IMR-90 (cell line): ENCODE measurements at regions not wholly inside any gene's neighbourhood (a gene's known extent, or its start where the extent isn't known, plus 50 kb on each side); places are given as distances from the start of the nearest gene placed in this dataset.
A peak's percentile ranks its signal among the peaks of the same experiment; 100 is the strongest.

Source experiments
- ATAC-seq: fragments of 200-7000 bp; cut with Tn5 transposase; 2 replicates; pipeline ENCODE4 v1.9.1; 2020; ENCODE audit warnings: low read depth, mild to moderate bottlenecking, moderate library complexity
- BruUV-seq: library from RNA; stranded (reverse); fragments of 400-500 nt; replicated peaks from 2 replicates; lab custom pipeline; 2021; lab: Mats Ljungman, UMichigan
- CTCF ChIA-PET: fragments of 300-600 bp; formaldehyde crosslinking; extraction: SDS; loops from one replicate; lab custom pipeline; 2021; ENCODE audit warnings: antibody characterized with exemption; lab: Yijun Ruan, JAX
- POLR2A ChIA-PET: fragments of 300-600 bp; sonication (Branson Sonifier 250); formaldehyde crosslinking; loops from one replicate; lab custom pipeline; 2022; ENCODE audit warnings: antibody characterized with exemption; ENCODE audit not compliant: unreplicated experiment; lab: Charles Lee
- DNase-seq: peaks from one replicate; pipeline ENCODE4 v3.0.0; 2013
- H2AFZ ChIP-seq: replicated peaks from 2 replicates; pipeline ENCODE3; 2013; ENCODE audit warnings: low read length, mild to moderate bottlenecking; ENCODE audit not compliant: poor library complexity
- H2AK5ac ChIP-seq: 2 replicates; pipeline ENCODE4 v1.6.1; 2013; ENCODE audit warnings: low read depth, low read length, inconsistent platforms
- H2AK9ac ChIP-seq: replicated peaks from 2 replicates; pipeline ENCODE3; 2013; ENCODE audit warnings: mild to moderate bottlenecking, low read depth, low read length, moderate library complexity; ENCODE audit not compliant: poor library complexity
- H2BK120ac ChIP-seq: 2 replicates; pipeline ENCODE4 v1.6.1; 2013; ENCODE audit warnings: low read depth, low read length, inconsistent platforms
- H2BK15ac ChIP-seq: 3 replicates; pipeline ENCODE4 v1.6.1; 2013; ENCODE audit warnings: low read depth, low read length, inconsistent platforms
- H2BK20ac ChIP-seq: 2 replicates; pipeline ENCODE4 v1.6.1; 2013; ENCODE audit warnings: low read depth, mild to moderate bottlenecking, inconsistent platforms, low read length, moderate library complexity
- H2BK5ac ChIP-seq: 2 replicates; pipeline ENCODE4 v1.6.1; 2013; ENCODE audit warnings: mild to moderate bottlenecking, low read depth, low read length, inconsistent platforms; ENCODE audit not compliant: poor library complexity, severe bottlenecking
- H3K14ac ChIP-seq: replicated peaks from 2 replicates; pipeline ENCODE4 v1.6.1; 2013; ENCODE audit warnings: low read depth, low read length, inconsistent platforms
- H3K18ac ChIP-seq: 2 replicates; pipeline ENCODE4 v1.6.1; 2013; ENCODE audit warnings: low read depth, low read length, control low read depth
- H3K23ac ChIP-seq: 2 replicates; pipeline ENCODE4 v1.6.1; 2013; ENCODE audit warnings: low read depth, low read length, inconsistent platforms
- H3K27ac ChIP-seq: 2 replicates; pipeline ENCODE4 v1.5.1; 2013; ENCODE audit warnings: mild to moderate bottlenecking, control low read depth, low read length; ENCODE audit not compliant: insufficient read depth
- H3K27me3 ChIP-seq: 2 replicates; pipeline ENCODE4 v1.6.1; 2013; ENCODE audit warnings: low read length; ENCODE audit not compliant: control insufficient read depth, insufficient read depth
- H3K36me3 ChIP-seq: 2 replicates; pipeline ENCODE4 v1.6.1; 2013; ENCODE audit warnings: low read length, mixed read lengths; ENCODE audit not compliant: control insufficient read depth, insufficient read depth
- H3K4ac ChIP-seq: 2 replicates; pipeline ENCODE4 v1.6.1; 2013; ENCODE audit warnings: low read depth, low read length, inconsistent platforms
- H3K4me1 ChIP-seq: 2 replicates; pipeline ENCODE4 v1.6.1; 2013; ENCODE audit warnings: low read length, mixed read lengths; ENCODE audit not compliant: control insufficient read depth, insufficient read depth
- H3K4me2 ChIP-seq: 2 replicates; pipeline ENCODE4 v1.6.1; 2013; ENCODE audit warnings: low read depth, mild to moderate bottlenecking, control low read depth, low read length, moderate library complexity
- H3K4me3 ChIP-seq: 2 replicates; pipeline ENCODE4 v1.5.1; 2013; ENCODE audit warnings: low read depth, mild to moderate bottlenecking, control low read depth, low read length, moderate library complexity; ENCODE audit not compliant: insufficient read depth
- H3K56ac ChIP-seq: 2 replicates; pipeline ENCODE4 v1.6.1; 2013; ENCODE audit warnings: low read length, inconsistent platforms; ENCODE audit not compliant: insufficient read depth; ENCODE audit errors: extremely low read depth
- H3K79me1 ChIP-seq, 2 experiments: 2 replicates each; pipeline ENCODE4 v1.6.1; 2013; ENCODE audit warnings: low read length in 2 of 2, inconsistent platforms in 1 of 2, low read depth in 1 of 2
- H3K9ac ChIP-seq: 2 replicates; pipeline ENCODE4 v1.6.1; 2013; ENCODE audit warnings: low read depth, low read length, control low read depth
- H3K9me1 ChIP-seq: 2 replicates; pipeline ENCODE4 v1.6.1; 2013; ENCODE audit warnings: low read length, inconsistent platforms; ENCODE audit not compliant: insufficient read depth
- H3K9me3 ChIP-seq: 2 replicates; pipeline ENCODE4 v1.6.1; 2013; ENCODE audit warnings: low read length; ENCODE audit not compliant: control insufficient read depth, insufficient read depth
- H4K20me1 ChIP-seq: 2 replicates; pipeline ENCODE4 v1.6.1; 2013; ENCODE audit warnings: low read length, inconsistent platforms; ENCODE audit not compliant: insufficient read depth
- H4K5ac ChIP-seq: 2 replicates; pipeline ENCODE4 v1.6.1; 2013; ENCODE audit warnings: mild to moderate bottlenecking, low read depth, low read length, control low read depth
- H4K8ac ChIP-seq, 2 experiments: 2 replicates each; pipeline ENCODE4 v1.6.1; 2013; ENCODE audit warnings: low read depth in 2 of 2, low read length in 2 of 2, control low read depth in 1 of 2, inconsistent platforms in 1 of 2
- H4K91ac ChIP-seq: 2 replicates; pipeline ENCODE4 v1.6.1; 2013; ENCODE audit warnings: low read depth, low read length, inconsistent platforms; ENCODE audit not compliant: insufficient read depth
- BHLHE40 ChIP-seq: fragments of 150-350 bp; IDR thresholded peaks from 2 replicates; pipeline ENCODE4 v1.6.1; 2016; ENCODE audit warnings: mild to moderate bottlenecking, low read depth, low read length
- CEBPB ChIP-seq: IDR thresholded peaks from 2 replicates; pipeline ENCODE4 v1.6.1; 2012; ENCODE audit warnings: low read depth, low read length, improper control_type of control experiment
- CHD1 ChIP-seq: IDR thresholded peaks from 2 replicates; pipeline ENCODE4 v1.6.1; 2012; ENCODE audit warnings: low read depth, low read length, improper control_type of control experiment
- FOS ChIP-seq: fragments of 150-350 bp; IDR thresholded peaks from 2 replicates; pipeline ENCODE4 v1.6.1; 2016; ENCODE audit warnings: low read depth, low read length
- MAFK ChIP-seq: IDR thresholded peaks from 2 replicates; pipeline ENCODE4 v1.6.1; 2012; ENCODE audit warnings: low read depth, low read length, improper control_type of control experiment
- MAZ ChIP-seq: IDR thresholded peaks from 2 replicates; pipeline ENCODE4 v1.6.1; 2012; ENCODE audit warnings: low read depth, mild to moderate bottlenecking, low read length, improper control_type of control experiment, moderate library complexity, borderline replicate concordance
- MXI1 ChIP-seq: IDR thresholded peaks from 2 replicates; pipeline ENCODE4 v1.6.1; 2012; ENCODE audit warnings: low read depth, mild to moderate bottlenecking, low read length, moderate library complexity, borderline replicate concordance
- NFE2L2 ChIP-seq: fragments of 150-350 bp; IDR thresholded peaks from 2 replicates; pipeline ENCODE4 v1.6.1; 2016; ENCODE audit warnings: low read depth, mild to moderate bottlenecking, low read length
- POLR2A ChIP-seq: IDR thresholded peaks from 2 replicates; pipeline ENCODE4 v1.6.1; 2012; ENCODE audit warnings: mild to moderate bottlenecking, low read depth, low read length
- RAD21 ChIP-seq: IDR thresholded peaks from 2 replicates; pipeline ENCODE4 v1.6.1; 2012; ENCODE audit warnings: low read length, improper control_type of control experiment
- RCOR1 ChIP-seq: IDR thresholded peaks from 2 replicates; pipeline ENCODE4 v1.6.1; 2012; ENCODE audit warnings: mild to moderate bottlenecking, low read length, improper control_type of control experiment; ENCODE audit not compliant: insufficient replicate concordance
- RFX5 ChIP-seq: IDR thresholded peaks from 2 replicates; pipeline ENCODE4 v1.8.0; 2012; ENCODE audit warnings: low read depth, mild to moderate bottlenecking, low read length, moderate library complexity
- SMC3 ChIP-seq: fragments of 150-350 bp; IDR thresholded peaks from 2 replicates; pipeline ENCODE4 v1.6.1; 2016; ENCODE audit warnings: low read depth, mild to moderate bottlenecking, antibody characterized with exemption, low read length, moderate library complexity
- WGBS, 2 experiments: methylation state at CpG; one replicate each; pipeline versions ENCODE4 v1.1.5 to v1.1.7; 2013; ENCODE audit warnings: missing lambda C conversion rate in 2 of 2; ENCODE audit not compliant: insufficient read length in 1 of 2; ENCODE audit errors: extremely low coverage in 2 of 2; 5-methylcytosine and 5-hydroxymethylcytosine counted together
- dilution Hi-C: fragments of 300-500 bp; cut with HindIII; formaldehyde crosslinking; loops from one replicate; pipeline ENCODE4 v1.14.3; 2018; ENCODE audit warnings: low sequenced_read_pairs; ENCODE audit not compliant: unreplicated experiment
- in situ Hi-C: fragments of 300-500 bp; cut with MboI; formaldehyde crosslinking; loops from 3 replicates; pipeline ENCODE4 v1.14.3; 2019; ENCODE audit warnings: low sequenced_read_pairs, inconsistent platforms, mixed read lengths
- intact Hi-C: fragments of 100-400 bp; cut with micrococcal nuclease; formaldehyde crosslinking; loops from 2 replicates; pipeline ENCODE4 v1.10.0; 2022
- TF ChIP-seq, protein P1 (sequence below): fragments of 150-350 bp; IDR thresholded peaks from 2 replicates; pipeline ENCODE4 v1.6.1; 2016; ENCODE audit warnings: low read depth, mild to moderate bottlenecking, low read length, moderate library complexity, borderline replicate concordance
- TF ChIP-seq, protein P2 (sequence below): fragments of 150-350 bp; IDR thresholded peaks from 2 replicates; pipeline ENCODE4 v1.6.1; 2017; ENCODE audit warnings: mild to moderate bottlenecking, antibody characterized with exemption, low read length, low read depth
- TF ChIP-seq, protein P3 (sequence below): conservative IDR thresholded peaks from 2 replicates; pipeline ENCODE4 v1.5.1; 2012; ENCODE audit warnings: mild to moderate bottlenecking, low read depth, low read length, improper control_type of control experiment

DNA sequence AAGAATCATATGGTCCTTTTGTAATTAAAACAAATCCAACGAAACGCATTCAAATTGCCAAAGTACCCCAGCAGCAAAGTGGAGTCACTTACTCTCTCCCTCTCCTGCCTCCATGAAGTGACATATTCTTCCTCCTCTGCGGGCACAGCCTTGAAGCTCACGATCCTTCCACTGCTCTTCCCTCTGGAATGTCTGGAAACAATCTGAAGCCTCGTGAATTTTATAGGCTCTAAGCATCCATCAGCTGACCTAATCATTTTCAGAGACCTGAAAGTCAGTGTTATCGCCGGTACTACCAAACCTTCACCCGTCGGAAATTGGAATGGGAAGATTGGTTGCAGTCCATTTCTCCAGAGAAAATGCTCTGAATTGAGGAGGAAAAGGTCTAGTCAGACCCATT, 134.5 kb upstream of the FOXF1 start:
- H4K8ac ChIP-seq = peak overlapping the region; percentile 12 to 78
- peak overlapping the region; percentile 66 for H3K27ac ChIP-seq
- H2AFZ ChIP-seq = no peak overlapping the region
- DNase-seq (no peak), ATAC-seq (0 out of 2 replicates have a peak, but pooled peaks have one; percentile 11)
- H3K4me3 ChIP-seq = no peak overlapping the region
- H3K4me1 ChIP-seq = peaks cover 24% of the 10 kb centered on the region
- H3K4ac ChIP-seq = peak overlapping the region; percentile 89
- BruUV-seq = no TSS peak
- ChIA-PET CTCF (no interaction called here), POLR2A (no interaction called here)
- intact Hi-C loops (no loop called here), dilution Hi-C loops (no loop called here), in situ Hi-C loops (no loop called here)
- peak overlapping the region; percentile 90 for H3K18ac ChIP-seq
- H3K36me3 ChIP-seq = no peaks in the 10 kb centered on the region
- peak overlapping the region; percentile 61 for H4K5ac ChIP-seq
- H3K4me2 ChIP-seq = peak overlapping the region; percentile 13
- H3K9me3 ChIP-seq = peaks cover 5% of the 10 kb centered on the region; the same call in 1 of the 2 replicates
- peak overlapping the region; percentile 87; the same call in 2 of the 3 replicates for H2BK15ac ChIP-seq
- WGBS, 2 experiments = no CpG with 5 or more reads among the region's 9 CpGs
- H3K9ac ChIP-seq = 0 out of 2 replicates have a peak overlapping the region, but pooled peaks have one; percentile 5
- no peaks in the 10 kb centered on the region for H4K20me1 ChIP-seq
- no peaks in the 10 kb centered on the region for H3K27me3 ChIP-seq
- H3K56ac ChIP-seq = peak overlapping the region; percentile 36; the same call in 1 of the 2 replicates
- peak overlapping the region; percentile 77 for H4K91ac ChIP-seq
- peak overlapping the region; percentile 66 for H3K14ac ChIP-seq
- peak overlapping the region; percentile 95 for H2AK5ac ChIP-seq
- peak overlapping the region; percentile 71 for H2BK5ac ChIP-seq
- peak overlapping the region; percentile 96 for H2BK20ac ChIP-seq
- H3K9me1 ChIP-seq = peaks cover 11% of the 10 kb centered on the region
- peak overlapping the region; percentile 20; the same call in 1 of the 2 replicates for H3K23ac ChIP-seq
- H2AK9ac ChIP-seq = no peak overlapping the region
- TF ChIP-seq FOS (no peak), NFE2L2 (no peak), CEBPB (no peak), MXI1 (no peak), CHD1 (no peak), RAD21 (no peak), RCOR1 (no peak), SMC3 (no peak), BHLHE40 (no peak), MAFK (no peak), RFX5 (no peak), POLR2A (no peak), MAZ (no peak)
- TF ChIP-seq, protein P1, sequence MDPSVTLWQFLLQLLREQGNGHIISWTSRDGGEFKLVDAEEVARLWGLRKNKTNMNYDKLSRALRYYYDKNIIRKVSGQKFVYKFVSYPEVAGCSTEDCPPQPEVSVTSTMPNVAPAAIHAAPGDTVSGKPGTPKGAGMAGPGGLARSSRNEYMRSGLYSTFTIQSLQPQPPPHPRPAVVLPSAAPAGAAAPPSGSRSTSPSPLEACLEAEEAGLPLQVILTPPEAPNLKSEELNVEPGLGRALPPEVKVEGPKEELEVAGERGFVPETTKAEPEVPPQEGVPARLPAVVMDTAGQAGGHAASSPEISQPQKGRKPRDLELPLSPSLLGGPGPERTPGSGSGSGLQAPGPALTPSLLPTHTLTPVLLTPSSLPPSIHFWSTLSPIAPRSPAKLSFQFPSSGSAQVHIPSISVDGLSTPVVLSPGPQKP = no peak
- TF ChIP-seq, protein P2, sequence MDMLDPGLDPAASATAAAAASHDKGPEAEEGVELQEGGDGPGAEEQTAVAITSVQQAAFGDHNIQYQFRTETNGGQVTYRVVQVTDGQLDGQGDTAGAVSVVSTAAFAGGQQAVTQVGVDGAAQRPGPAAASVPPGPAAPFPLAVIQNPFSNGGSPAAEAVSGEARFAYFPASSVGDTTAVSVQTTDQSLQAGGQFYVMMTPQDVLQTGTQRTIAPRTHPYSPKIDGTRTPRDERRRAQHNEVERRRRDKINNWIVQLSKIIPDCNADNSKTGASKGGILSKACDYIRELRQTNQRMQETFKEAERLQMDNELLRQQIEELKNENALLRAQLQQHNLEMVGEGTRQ = no peak
- TF ChIP-seq, protein P3, sequence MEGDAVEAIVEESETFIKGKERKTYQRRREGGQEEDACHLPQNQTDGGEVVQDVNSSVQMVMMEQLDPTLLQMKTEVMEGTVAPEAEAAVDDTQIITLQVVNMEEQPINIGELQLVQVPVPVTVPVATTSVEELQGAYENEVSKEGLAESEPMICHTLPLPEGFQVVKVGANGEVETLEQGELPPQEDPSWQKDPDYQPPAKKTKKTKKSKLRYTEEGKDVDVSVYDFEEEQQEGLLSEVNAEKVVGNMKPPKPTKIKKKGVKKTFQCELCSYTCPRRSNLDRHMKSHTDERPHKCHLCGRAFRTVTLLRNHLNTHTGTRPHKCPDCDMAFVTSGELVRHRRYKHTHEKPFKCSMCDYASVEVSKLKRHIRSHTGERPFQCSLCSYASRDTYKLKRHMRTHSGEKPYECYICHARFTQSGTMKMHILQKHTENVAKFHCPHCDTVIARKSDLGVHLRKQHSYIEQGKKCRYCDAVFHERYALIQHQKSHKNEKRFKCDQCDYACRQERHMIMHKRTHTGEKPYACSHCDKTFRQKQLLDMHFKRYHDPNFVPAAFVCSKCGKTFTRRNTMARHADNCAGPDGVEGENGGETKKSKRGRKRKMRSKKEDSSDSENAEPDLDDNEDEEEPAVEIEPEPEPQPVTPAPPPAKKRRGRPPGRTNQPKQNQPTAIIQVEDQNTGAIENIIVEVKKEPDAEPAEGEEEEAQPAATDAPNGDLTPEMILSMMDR = no peak
- peak overlapping the region; percentile 94 for H2BK120ac ChIP-seq
- H3K79me1 ChIP-seq = no peaks in the 10 kb centered on the region; a peak in 1 of 4 replicates
